GM12865 (cell line): ENCODE measurements at regions not wholly inside any gene's neighbourhood (a gene's known extent, or its start where the extent isn't known, plus 50 kb on each side); places are given as distances from the start of the nearest gene placed in this dataset.

Source experiments
- DNase-seq: peaks from one replicate; pipeline ENCODE4 v3.0.0; 2010; ENCODE audit warnings: low read depth
- H3K4me3 ChIP-seq: 2 replicates; pipeline ENCODE4 v1.5.1; 2011; ENCODE audit warnings: mild to moderate bottlenecking, low read depth, low read length, control low read depth
- CTCF ChIP-seq: IDR thresholded peaks from 2 replicates; pipeline ENCODE4 v1.5.1; 2011; ENCODE audit warnings: low read length, control low read depth, low read depth, inconsistent platforms; ENCODE audit not compliant: insufficient read depth; ENCODE audit errors: missing control alignments

DNA sequence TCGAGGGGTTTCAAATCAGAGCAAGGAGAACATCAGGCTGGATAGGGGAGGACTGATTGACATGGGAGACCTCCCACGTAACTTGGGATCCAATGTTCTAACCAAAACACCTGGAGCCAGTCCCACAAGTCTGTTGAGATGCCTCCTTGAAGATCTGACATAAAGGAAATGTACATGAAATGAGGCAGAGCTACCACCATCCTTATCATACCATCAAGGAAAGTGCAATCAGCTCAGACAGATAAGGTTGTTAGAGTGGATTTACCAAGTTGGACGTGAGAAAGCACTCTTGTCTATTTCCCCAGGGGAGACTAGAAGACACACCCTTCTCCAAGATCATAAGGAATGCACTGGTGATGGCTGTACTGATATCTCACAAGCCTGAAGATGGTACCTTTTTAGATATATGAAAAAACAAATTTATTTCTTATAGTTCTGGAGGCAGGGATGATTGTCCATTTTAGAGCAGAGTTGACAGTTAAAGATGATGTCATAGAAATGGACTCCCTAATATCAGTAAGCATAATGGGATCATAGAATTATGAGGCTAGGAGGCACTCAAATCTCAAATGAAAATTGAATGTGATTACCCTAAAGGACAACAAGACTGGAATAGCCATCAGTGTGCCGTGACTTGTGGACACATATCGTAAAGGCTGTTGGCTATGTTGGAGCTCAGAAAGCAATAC lies 129.1 kb upstream of the RAB4A start:
- no peak for TF ChIP-seq CTCF
- H3K4me3 ChIP-seq, result no peak overlapping the region
- no peak for DNase-seq

- no peak for DNase-seq
- no peak overlapping the region for H3K4me3 ChIP-seq
- TF ChIP-seq CTCF, result no peak
Measured at GRCh38 chr1:229142471-229142870, 128.4 kb upstream of the RAB4A start.

DNA sequence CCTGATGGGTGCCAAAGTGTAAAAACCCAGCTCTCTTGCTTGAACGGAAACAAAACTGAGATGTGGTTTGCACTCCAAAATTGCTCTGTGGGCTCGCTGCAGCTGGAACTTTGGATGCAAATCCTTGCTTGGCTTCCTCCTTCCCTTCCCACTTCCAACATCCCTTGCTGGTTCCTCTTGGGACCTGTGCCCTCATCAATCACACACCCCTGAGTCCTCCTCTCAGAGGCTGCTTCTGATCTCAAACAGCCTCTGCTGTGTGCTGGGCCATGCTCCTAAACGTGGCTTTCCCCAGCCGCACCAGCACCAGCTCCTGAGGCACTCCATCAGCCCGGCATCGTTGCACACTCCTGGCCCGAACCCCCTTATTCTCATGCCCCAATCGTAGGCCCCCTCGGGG lies 124.3 kb upstream of the RAB4A start:
- no peak for DNase-seq
- no peak for TF ChIP-seq CTCF

DNA sequence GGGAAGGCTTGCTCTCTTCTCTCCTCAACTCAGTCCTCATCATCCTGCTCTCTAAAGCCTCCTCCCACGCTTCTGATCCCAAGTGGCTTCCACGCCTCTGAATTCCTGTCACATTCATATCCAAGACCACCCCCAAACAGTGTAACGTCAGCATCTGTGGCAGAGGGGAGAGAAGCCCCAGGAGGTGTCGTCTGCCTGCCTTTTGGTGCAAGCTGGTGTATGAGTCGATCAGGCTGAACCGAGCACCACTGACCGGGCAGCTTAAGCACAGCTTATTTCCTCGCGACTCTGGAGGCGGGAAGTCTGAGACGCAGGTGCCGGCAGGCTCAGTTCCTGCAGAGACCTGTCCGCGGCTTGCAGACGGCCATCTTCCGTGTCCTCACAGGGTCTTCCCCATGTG lies 123.8 kb upstream of the RAB4A start:
- DNase-seq, result no peak
- no peak for TF ChIP-seq CTCF
- no peak overlapping the region for H3K4me3 ChIP-seq

More for the DNA sequence above, 124.3 kb upstream of the RAB4A start:
- no peak overlapping the region for H3K4me3 ChIP-seq

DNA sequence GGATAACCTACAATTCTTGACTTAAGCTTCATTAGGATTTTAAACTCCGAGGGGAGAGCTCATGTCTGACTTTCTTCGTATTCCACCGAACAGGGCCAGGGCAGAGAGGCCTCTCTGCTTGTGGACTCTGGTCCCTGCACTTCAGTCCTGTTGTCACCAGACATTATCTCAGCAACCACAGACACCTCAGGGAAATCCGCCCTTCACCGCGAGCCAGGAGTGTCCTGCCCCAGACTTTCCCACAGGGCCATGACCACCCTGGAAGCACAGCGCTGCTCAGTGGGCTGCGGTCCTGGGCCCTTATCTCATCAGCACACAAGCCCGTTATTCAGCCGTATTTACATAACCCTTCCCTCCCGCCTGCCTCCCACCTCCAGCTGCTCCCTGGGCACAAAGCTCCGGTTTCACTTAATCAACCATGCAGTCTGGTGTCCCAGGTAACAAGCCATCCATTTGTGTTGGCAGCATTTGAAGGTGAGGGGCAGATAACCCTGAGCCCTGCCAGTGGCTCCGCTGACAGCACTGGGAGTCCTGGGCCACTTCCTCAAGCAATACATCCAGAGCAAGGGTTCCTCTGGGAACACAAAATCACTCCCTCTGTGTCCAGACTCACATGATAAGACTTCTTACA lies 122.8 kb upstream of the RAB4A start:
- H3K4me3 ChIP-seq, result no peak overlapping the region
- TF ChIP-seq CTCF, result no peak
- no peak for DNase-seq

DNA sequence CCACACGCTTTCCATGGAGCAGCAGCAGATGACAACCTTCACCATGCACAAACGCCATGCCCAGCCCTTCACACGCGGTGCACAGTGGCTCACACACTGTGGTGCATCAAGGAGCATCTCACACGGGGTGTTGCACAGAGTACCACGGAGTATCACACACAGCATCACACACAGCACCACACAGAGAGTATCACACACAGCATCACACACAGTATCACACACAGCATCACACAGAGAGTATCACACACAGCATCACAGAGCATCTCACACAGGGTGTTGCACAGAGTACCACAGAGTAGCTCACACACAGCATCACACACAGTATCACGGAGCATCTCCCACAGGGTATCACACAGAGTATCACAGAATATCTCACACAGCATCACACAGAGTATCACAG lies 122.2 kb upstream of the RAB4A start:
- TF ChIP-seq CTCF, result no peak
- DNase-seq, result no peak
- no peak overlapping the region for H3K4me3 ChIP-seq

GRCh38 chr1:229149435-229149834 lies 121.5 kb upstream of the RAB4A start:
- no peak overlapping the region for H3K4me3 ChIP-seq
- TF ChIP-seq CTCF, result no peak
- DNase-seq, result no peak
